CD4-positive, alpha-beta T cell treated with Interleukin-12 subunit alpha and Interleukin-12 subunit beta, for 1 hour (primary cell): ENCODE measurements at regions not wholly inside any gene's neighbourhood (a gene's known extent, or its start where the extent isn't known, plus 50 kb on each side); places are given as distances from the start of the nearest gene placed in this dataset.
"Not testable (repeated sequence)": the region's sequence is repeated elsewhere in the genome, so short reads cannot be mapped to it uniquely, and the experiment has no call there.

Experiments
- DNase-seq: peaks from one replicate; pipeline ENCODE4 v3.0.0-alpha.2; 2020

GRCh38 chr7:65809259-65809981 lies 63.5 kb upstream of the VKORC1L1 start:
- no peak for DNase-seq

GRCh38 chr7:65809982-65810288 lies 62.9 kb upstream of the VKORC1L1 start:
- DNase-seq, result no peak

- no peak for DNase-seq
Measured at GRCh38 chr7:65812281-65812680, 60.6 kb upstream of the VKORC1L1 start.

GRCh38 chr7:65814556-65815167 lies 58.2 kb upstream of the VKORC1L1 start:
- not testable (repeated sequence) for DNase-seq

- DNase-seq, result no peak
Measured at GRCh38 chr7:65820287-65820950, 52.5 kb upstream of the VKORC1L1 start.
